RPMI7951 (cell line): ENCODE measurements at regions not wholly inside any gene's neighbourhood (a gene's known extent, or its start where the extent isn't known, plus 50 kb on each side); places are given as distances from the start of the nearest gene placed in this dataset.

ENCODE experiments used
- DNase-seq: peaks from one replicate; pipeline ENCODE4 v3.0.0-alpha.2; 2012; ENCODE audit warnings: low read depth

DNA sequence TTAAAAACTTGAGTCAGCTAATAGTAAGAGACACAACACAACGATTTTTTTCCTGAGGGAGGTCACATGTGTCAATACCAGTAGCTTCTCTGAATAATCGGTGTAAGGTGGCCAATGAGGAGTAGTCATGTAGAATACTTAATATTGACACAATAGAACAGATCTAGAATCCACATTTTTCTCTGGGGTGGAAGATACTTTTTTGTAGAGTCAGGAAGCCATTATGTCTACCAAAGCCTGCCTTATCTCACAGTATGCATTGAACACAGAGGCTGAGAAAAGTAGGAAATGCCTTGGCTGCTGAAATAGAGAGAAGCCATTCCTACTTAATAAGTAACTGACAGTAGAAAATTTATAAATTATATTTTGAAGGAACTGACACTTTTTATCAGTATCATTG is 725.0 kb downstream of the METTL15 start:
- no peak for DNase-seq

DNA sequence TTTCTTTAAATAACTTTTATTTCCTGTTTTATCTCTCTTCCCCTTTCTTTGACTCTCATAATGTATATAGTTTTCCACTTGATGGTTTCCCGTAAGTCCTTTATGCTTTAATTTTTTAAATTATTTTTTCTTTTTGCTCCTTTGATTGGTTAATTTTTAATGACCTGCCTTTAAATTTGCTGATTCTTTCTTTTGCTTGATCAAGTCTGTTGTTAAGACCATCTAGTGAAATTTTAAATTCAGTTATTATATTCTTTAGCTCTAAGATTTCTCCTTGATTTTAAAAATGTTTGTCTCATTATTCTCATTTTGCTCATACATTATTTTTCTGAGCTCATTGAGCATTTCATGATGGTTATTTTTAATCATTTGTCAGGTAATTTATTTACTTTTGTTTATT is 718.6 kb downstream of the METTL15 start:
- DNase-seq: no peak

DNA sequence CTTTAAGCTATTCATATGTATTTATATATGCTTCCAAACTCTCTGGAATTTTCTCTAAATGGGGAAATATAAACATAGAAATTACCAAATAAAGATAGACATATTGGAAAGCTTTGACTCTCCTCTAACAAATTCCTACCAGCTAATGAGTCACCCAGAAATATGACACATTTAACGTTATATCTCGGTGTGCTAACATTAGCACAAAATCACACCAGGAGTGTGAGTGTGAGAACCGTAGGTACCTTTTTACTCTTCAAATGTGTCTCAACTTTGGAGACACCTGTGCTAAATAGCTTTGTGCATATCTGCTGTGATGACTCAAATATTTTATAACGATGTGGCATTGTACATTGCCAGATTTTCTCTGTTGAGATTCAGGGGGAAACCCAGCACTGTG is 714.4 kb downstream of the METTL15 start:
- DNase-seq: no peak

DNA sequence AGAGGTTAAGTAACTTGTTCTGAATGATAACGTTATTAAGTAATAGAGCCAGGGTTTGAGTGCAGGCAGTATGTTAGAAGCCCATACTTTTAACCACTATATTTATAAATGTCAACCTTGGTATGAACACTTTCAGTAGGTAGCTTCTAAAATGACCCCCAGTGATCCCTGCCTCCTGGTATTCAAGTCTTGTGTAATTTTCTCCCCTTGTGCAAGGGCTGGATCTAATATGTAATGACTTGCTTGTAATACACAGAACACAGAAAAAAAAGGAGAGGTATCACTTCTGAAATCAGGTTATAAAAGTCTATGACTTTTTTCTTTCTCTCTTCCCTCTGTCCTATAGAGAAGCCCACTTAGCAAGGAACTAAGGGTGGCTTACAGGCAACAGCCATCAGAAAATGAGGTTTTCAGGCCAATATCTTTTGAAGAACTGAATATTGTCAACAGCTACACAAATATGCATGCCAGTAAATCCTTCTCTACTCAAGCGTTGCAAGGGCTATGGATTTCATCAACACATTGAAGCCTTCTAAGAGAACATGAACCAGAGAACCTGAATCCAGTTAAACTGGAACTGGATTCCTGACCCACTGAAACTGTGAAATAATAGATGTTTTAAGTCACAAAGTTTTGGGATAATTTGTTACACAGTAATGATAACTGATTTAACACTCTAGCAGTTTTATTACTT is 712.3 kb downstream of the METTL15 start:
- no peak for DNase-seq

DNA sequence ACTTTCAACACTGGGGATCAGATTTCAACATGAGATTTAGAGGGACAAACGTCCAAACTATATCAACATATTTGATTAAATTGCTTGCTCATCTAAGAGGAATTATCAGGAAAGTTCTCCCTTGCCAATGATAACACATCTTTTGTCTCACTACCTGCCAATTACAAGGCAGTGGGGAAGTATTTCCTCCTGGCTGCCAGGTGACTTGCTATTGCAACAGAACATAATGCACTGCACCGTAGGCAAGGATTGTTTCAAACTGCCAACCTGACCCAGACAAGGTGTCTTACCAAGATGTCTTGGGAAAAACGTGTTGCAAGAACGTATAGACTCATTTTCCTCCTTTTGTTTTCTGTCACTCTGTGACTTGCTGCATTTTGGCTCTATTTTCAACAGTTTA is 711.6 kb downstream of the METTL15 start:
- no peak for DNase-seq

DNA sequence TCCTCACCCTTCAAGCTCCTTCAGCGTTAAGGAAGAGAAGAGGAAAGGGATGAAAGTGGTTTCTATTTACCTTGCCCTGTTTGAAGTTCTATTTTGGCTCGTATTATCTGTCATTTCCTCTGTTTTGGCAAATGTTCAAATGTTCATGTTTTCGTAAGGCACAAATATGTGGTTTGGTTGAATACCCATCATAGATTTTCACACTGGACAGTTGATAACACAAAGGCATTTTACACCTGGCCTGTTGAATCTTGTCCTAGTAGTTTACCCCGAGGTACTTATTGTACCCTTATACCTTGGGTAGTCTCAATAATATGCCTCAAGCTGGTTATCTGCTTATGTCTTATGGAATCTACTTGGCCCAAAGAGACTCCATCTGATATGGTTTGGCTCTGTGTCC is 706.9 kb downstream of the METTL15 start:
- DNase-seq: no peak

DNA sequence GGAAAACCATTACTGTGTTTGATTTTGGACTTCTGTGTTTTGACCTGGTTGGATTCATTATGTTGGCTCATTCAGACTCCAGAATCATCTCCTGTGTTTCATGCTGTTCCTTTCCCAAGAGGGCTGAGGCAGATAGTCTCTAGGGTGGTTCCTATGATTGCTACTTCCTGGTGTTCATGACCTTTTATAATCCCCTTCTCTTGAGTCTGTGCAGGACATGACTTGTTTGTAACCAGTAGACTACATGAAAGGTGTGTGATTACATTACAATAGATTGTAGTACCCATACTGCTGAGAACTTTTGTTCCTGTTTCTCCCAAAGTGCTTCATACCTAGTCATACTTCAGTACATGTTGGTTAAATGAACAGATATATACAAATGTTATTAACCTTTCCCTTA is 700.6 kb downstream of the METTL15 start:
- DNase-seq: no peak

DNA sequence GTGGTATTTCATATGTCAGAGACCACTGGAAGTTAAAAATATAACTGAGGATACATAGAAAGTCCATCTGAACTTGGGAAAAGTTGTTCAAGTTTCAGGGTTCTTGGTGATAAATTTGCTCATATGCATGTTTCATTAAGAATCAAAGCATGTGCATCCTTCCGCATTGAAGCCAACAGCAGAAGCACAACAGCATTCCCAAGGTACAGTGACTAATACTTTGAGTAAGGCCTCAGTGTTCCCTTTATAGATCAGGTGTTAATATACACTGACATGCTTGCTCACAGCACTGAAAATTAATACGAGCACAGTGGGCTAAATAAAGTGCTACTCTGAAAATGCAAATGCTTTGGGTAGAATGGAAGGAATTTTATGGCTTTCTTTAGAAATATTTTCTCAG is 691.1 kb downstream of the METTL15 start:
- no peak for DNase-seq

DNA sequence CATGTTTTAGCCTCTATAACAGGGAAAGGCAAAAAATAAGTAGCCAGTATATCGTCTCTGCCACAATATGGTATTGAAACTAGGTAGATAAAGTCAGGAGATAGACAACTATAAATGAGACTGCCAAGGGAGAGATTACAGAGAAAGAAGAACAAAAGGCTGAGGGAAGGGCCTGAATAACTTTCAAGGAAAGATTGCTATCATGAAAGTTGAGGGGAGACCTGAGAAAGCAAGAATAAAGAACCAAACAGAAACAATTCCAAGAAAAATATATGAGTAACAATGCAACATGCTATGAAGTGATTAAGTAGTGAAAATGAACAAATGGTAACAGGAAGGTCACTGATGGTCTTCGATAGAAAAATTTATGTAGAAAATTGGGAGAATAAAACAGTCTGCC is 690.1 kb downstream of the METTL15 start:
- no peak for DNase-seq

DNA sequence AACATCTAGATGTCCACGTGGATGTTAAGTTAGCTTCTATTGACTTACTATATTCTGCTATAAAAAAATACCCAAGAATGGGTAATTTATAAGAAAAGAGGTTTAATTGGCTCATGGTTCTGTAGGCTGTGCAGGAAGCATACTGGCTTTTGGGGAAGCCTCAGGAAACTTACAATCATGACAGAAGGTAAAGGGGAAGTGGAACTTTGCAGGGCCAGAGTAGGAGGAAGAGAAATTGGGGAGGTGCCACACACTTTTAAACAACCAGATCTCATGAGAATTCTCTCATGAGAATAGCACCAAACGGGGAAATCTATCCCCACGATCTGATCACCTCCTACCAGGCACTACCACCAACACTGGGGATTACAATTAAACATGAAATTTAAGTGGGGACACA is 689.3 kb downstream of the METTL15 start:
- DNase-seq: no peak

DNA sequence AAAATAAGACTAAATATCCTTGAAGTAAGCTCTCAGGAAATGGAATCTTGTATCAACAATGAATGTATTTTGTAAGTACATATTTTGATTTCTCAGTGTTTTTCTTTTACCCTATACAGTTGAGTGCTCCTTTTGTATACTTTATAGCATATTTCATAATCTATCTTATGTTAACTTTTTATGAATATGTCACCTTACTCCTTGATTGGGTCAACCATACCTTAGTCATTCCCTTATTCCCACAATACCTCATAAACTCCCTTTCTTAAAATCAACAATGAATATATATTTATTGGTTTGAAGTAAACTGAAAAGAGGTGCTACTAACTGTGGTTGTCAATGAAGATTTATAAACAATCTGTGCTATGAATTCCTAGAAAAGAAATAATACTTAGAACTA is 686.2 kb downstream of the METTL15 start:
- DNase-seq: no peak

DNA sequence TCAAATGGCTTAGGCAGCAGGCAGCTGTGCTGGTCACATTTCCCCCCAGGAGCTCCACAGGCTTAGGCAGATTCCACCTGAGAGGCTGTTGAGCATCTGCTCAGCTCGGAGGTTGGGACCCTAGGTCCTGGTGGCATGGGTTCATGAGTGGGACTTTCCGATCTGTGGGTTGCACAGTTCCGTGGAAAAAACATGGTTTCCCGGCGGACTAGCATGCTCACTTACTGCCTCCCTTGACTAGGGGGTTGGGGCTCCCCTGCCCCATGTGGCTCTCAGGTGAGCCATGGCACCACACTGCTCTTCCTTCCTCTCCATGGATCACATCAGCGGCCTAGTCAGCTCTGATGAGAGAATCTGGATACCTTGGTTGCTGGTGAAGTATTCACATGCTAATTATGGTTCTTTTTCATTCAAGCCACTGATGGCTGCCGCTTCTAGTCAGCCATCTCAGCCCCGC is 685.1 kb downstream of the METTL15 start:
- DNase-seq: no peak

DNA sequence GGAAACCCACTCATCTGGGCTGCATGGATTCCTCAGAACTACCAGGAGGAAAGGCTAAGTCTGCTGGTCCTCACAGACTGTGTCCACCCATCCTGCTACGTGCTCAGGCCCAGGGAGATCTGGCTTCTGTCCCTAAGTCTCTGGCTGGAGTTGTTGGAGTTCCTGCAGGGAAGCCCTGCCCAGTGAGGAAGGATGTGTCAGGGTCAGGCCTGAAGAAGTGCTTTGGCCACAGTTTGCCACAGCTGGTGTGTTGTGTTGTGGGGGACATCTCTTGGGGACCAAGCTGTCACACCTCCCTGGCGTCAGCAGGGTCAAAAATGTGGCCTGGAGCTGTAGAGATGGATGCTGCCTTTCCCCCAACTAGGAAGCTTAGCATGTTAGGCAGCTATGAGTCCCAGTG is 684.7 kb downstream of the METTL15 start:
- no peak for DNase-seq

DNA sequence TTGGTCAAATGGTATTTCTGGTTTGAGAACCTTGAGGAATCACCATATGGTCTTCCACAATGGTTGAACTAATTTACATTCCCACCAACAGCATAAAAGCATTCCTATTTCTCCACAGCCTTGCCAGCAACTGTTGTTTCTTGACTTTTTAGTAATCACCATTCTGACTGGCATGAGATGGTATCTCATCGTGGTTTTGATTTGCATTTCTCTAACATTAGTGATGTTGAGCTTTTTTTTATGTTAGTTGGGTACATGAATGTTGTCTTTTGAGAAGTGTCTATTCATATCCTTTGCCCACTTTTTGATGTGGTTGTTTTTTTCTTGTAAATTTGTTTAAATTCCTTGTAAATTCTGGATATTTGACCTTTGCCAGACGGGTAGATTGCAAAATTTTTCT is 679.7 kb downstream of the METTL15 start:
- peak; percentile 67 for DNase-seq

DNA sequence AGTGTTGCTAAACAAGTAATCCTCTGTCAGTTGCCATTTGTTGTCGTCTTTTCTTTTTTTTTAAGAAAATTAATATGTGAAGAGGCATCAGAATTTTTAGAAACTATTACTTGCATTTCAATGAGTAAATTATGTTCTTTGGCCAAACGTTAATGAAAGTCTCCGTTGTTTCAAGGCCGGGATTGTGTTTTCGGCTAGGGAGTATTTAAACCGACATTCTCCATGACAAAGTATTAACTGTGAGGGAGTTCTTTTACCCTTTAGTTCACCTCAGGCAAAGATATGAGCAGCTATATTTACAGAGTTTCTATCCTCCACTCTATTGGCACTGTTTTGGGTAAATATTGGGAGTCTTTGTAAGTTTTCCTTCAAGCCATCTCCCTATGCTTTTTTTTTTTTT is 668.9 kb downstream of the METTL15 start:
- peak; percentile 30 for DNase-seq

DNA sequence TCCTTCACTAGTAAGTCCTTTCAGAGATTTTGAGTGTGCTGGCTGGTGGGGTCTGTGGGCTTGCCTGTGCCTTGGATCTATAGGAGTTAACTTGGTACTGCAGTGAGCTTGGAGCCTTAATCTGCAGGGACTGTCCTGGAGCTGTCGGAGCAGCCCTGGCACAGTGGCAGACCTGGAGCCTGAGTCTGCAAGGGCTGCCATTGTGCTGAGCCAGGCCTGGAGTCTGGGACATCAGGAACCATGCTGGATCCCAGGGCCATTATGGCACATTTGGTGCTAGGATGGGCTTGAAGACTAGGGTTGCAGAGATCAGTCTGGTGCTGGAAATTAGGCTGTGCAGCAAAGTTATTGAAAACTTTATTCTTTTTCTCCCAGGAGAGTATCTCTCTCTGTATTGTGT is 665.4 kb downstream of the METTL15 start:
- no peak for DNase-seq

DNA sequence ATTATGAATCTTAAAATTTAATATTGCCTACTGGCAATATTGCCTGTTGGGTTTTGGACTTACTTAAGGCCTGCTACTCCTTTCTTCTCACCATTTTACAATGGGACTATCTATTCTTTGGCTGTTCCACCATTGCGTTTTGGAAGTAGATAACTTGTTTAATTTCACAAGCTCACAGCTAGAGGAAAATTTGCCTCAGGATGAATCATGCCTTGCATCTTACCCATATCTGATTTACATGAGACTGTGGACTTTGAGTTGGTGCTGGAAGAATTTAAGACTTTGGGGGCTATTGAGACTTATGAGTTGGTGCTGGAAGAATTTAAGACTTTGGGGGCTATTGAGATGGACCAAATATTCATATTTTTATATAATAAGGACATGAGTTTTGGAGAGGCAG is 662.6 kb downstream of the METTL15 start:
- no peak for DNase-seq

DNA sequence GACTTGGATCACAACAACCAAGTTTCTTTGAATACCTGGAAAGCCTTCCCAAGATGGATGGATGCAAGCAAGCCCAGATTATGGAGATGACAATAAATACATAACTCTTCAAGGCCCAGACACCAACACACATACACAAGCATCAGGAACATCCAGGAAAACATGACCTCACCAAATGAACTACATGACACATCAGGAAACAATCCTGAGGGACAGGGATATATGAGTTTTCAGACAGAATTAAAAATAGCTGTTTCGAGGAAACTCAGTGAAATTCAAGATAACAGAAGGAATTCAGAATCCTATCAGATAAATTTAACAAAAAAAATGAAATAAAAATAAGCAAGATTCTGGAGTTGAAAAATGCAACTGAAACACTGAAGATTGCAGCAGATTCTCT is 659.4 kb downstream of the METTL15 start:
- DNase-seq: peak; percentile 61

DNA sequence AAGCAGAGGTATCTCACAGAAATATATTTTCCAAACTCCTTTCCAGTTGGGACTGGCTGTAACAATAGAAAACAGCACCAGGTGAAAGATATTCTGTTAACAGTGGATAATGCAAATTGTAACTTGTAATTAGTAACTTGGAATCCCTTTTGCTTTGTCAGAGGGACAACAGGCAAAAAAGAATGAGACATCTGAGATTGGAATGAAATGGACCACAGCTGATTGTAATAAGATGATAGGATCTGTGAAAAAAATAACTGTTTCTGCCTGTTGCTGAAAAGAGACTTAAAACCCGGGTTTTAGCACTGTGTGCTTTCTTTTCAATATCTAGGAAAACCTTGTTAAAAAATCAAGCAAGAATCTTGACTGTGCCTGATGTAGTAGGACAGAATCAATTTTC is 655.7 kb downstream of the METTL15 start:
- DNase-seq: no peak

DNA sequence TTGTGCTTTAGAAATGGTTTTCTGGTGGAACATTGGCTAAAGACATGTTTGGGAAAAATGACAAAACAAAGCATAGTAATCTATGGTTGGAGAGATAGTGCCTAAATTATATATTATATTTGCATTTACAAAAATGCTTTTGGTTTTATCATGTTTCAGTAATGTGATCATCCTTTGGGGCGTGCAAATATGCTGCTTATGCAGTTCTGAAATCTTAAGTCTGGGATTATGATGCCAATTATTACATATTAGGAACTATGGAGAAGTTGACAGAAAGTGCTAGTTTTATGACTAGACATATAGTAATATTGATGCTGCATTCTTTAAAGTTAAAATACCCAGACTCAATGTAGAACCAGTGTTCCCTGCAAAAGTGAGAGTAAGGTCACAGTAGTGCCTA is 655.0 kb downstream of the METTL15 start:
- no peak for DNase-seq

DNA sequence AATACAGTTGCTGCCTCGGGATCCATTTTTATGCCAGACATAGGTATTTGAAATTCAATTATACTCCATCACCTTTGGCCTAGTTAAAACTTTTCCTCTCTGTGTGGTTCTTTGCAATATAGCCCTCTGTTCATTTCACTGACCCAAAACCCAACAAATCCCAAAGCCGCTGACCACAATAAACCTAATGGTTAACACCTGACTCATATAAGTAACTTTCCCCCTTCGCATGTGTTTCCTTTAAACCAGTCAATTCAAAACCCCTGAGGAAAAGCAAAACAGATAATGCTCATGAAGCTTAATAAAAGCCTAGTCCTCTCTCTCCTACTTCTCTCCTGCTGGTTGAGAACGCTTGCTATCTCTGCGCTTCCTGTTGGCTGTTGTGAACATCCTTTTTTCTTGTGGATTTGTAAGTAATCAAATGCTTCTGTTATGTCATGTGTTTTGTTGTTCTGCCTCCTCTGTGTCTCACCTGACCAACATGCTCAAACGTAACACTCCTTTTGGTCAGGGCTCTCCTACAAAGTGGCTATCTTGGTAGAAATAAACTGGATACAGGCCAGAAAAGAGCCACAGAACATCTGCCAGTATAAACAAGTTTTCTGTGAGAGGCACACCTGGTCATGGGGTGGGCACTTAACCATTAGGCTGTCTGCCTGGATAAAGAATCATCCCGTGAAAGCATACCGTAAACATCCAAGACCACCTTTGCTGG is 652.6 kb downstream of the METTL15 start:
- DNase-seq: peak; percentile 76

DNA sequence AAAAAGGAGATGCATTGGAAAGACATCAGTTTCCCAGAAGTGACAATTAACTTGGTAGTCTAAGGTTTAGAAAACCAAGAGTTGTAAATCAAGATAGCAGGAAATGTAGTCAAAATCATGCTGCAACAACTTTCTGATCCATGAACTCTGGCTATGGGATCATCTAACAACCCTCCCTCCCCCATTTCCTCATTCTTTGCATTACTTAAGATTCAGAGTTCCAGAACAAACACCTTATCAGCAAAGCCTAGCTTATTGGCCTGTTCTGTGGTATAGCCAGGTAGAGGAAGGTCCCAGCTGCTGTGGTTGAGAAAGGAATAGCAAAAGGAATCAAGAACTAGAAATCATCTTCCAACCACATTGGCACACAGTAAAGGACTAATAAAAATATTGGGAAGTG is 651.1 kb downstream of the METTL15 start:
- DNase-seq: no peak

DNA sequence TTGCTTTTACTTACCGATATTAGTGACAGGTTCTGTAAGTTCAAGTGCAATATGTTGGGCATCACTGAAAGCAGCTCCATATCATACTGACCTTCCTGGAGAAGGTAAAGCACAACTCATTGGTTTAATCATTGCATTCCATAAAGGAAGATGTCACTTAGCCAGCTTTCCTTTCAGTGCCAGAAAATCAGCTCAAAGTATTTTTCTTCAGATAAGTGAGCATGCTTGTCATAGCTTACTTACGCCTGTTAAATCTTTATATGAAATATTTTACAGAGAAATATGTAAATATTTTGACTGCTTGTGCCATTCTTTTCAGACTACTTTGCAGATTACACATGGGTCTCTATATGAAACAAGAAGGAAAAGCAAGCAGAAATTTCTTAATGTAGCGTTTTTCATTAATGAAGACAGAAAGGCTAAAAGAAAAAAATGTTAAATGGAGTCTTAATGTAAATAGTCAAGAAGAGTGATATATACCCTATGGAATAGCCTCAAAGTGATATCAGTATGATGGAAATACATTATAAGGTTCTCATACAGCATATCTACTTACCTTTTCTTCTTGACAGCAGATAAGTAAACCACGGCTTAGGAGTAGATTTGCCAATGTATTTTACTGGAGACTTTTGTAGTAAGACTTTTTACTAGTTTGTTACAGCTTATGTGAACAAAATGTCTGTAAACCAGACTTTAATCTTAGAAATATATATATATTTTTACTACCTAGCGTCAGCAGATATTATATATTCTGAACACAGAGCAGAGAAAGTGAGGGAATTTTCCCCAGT is 649.7 kb downstream of the METTL15 start:
- DNase-seq: peak; percentile 20
